ENCODE measurements at regions not wholly inside any gene's neighbourhood (a gene's known extent, or its start where the extent isn't known, plus 50 kb on each side); places are given as distances from the start of the nearest gene placed in this dataset.

DNA sequence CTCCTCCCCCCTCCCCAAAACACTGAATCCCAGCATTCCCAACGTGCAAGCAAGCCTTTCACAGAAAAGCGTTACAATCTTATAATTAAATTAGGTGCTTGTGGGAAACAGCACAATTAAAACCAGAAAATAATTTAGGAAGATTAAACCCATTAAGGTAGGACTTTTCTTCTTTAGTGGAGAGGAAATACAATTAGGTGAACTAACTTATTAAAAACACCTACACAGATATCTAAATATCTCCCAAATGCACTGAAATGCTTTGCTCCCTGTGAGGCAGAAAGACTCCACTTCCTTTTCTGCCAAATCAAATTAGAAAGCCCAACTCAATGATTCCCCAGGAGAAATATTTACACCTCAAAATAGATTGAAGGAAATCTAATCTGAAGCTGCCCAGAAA is 60.9 kb upstream of the ETS2 start:
- Mint-ChIP-seq H3K4me3 (ENCODE audit: low read depth, unreplicated experiment) (no peak overlapping the region), H3K9me3 (ENCODE audit: low read depth, unreplicated experiment) (peaks cover 7% of the 10 kb centered on the region), H3K4me1 (ENCODE audit: low read depth, unreplicated experiment) (peaks cover 10% of the 10 kb centered on the region), H3K27ac (ENCODE audit: unreplicated experiment) (no peak overlapping the region), H3K36me3 (ENCODE audit: insufficient read depth, unreplicated experiment) (no peaks in the 10 kb centered on the region), H3K27me3 (ENCODE audit: unreplicated experiment) (no peaks in the 10 kb centered on the region)
- TF ChIP-seq, protein P1, sequence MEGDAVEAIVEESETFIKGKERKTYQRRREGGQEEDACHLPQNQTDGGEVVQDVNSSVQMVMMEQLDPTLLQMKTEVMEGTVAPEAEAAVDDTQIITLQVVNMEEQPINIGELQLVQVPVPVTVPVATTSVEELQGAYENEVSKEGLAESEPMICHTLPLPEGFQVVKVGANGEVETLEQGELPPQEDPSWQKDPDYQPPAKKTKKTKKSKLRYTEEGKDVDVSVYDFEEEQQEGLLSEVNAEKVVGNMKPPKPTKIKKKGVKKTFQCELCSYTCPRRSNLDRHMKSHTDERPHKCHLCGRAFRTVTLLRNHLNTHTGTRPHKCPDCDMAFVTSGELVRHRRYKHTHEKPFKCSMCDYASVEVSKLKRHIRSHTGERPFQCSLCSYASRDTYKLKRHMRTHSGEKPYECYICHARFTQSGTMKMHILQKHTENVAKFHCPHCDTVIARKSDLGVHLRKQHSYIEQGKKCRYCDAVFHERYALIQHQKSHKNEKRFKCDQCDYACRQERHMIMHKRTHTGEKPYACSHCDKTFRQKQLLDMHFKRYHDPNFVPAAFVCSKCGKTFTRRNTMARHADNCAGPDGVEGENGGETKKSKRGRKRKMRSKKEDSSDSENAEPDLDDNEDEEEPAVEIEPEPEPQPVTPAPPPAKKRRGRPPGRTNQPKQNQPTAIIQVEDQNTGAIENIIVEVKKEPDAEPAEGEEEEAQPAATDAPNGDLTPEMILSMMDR (IDR thresholded peaks at IDR 0.05; ENCODE audit: unreplicated experiment) = no peak
- no peak for DNase-seq
- intact Hi-C loops (cut with micrococcal nuclease; ENCODE audit: unreplicated experiment) = no loop called here
- BruUV-seq (replicated peaks) = no TSS peak
- CTCF ChIA-PET = no interaction called here

DNA sequence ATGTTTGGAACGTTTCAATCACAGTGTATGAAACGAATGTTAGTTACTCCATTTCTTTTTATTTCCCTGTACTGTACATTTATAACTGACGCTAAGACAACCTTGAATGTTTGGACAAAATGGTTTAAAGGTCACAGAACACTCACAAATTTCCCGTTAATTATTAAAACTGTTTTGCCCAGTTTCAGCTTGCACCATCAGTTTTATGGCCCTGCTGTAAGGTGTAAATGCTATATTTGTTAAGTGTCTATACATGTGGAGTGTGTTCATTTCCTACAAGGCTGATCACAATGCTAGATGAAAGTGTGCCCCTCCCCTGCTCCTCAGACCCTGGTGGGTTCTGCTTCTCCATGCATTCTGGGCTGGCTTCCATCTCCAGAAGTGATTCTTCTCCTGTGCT is 57.9 kb upstream of the ETS2 start:
- intact Hi-C loops (cut with micrococcal nuclease; ENCODE audit: unreplicated experiment) = no loop called here
- peaks cover 7% of the 10 kb centered on the region for H3K9me3 Mint-ChIP-seq (ENCODE audit: low read depth, unreplicated experiment)
- no peak for DNase-seq
- no peaks in the 10 kb centered on the region for H3K27me3 Mint-ChIP-seq (ENCODE audit: unreplicated experiment)
- CTCF ChIA-PET = no interaction called here
- H3K4me3 Mint-ChIP-seq (ENCODE audit: low read depth, unreplicated experiment) = no peak overlapping the region
- no TSS peak for BruUV-seq (replicated peaks)
- TF ChIP-seq, protein P1 (IDR thresholded peaks at IDR 0.05; ENCODE audit: unreplicated experiment) = no peak
- no peak overlapping the region for H3K27ac Mint-ChIP-seq (ENCODE audit: unreplicated experiment)
- H3K36me3 Mint-ChIP-seq (ENCODE audit: insufficient read depth, unreplicated experiment) = no peaks in the 10 kb centered on the region
- no peaks in the 10 kb centered on the region for H3K4me1 Mint-ChIP-seq (ENCODE audit: low read depth, unreplicated experiment)

DNA sequence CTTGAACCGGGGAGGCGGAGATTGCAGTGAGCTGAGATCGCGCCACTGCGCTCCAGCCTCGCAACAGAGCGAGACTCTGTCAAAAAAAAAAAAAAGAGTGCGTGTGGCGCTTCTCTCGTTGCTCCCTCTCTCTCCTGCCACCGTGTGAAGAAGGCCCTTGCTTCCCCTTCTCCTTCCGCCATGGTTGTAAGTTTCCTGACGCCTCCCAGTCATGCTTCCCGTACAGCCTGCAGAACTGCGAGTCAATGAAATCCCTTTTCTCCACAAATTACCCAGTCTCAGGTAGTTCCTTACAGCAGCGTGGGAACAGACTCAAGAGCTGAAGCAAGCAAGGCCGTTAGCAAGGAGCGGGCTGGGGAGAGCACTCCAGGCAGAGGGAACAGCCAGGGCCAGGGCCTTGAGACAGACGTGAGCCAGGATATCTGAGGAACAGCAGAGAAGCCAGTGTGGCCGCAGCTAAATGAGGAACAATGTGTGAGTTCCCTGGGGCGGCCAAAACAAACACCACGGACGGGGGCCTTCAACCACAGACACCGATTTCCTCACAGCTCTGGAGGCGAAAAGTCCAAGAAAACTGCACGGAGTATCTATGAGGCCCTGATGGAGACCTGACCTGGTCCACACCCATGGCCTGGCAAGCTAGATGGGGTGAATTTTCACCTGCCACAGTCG is 54.2 kb upstream of the ETS2 start:
- CTCF ChIA-PET = interaction anchor here (1.4 kb wide), 1 partner anchor 36 kb away, joined by 4 read pairs; no protein-coding TSS in a partner anchor
- intact Hi-C loops (cut with micrococcal nuclease; ENCODE audit: unreplicated experiment) = no loop called here
- Mint-ChIP-seq H3K4me3 (ENCODE audit: low read depth, unreplicated experiment) (no peak overlapping the region), H3K36me3 (ENCODE audit: insufficient read depth, unreplicated experiment) (peaks cover 7% of the 10 kb centered on the region), H3K27ac (ENCODE audit: unreplicated experiment) (no peak overlapping the region), H3K9me3 (ENCODE audit: low read depth, unreplicated experiment) (peaks cover 2% of the 10 kb centered on the region), H3K27me3 (ENCODE audit: unreplicated experiment) (no peaks in the 10 kb centered on the region), H3K4me1 (ENCODE audit: low read depth, unreplicated experiment) (peaks cover 10% of the 10 kb centered on the region)
- TF ChIP-seq, protein P1 (IDR thresholded peaks at IDR 0.05; ENCODE audit: unreplicated experiment) = no peak
- no peak for DNase-seq
- BruUV-seq (replicated peaks) = no TSS peak

DNA sequence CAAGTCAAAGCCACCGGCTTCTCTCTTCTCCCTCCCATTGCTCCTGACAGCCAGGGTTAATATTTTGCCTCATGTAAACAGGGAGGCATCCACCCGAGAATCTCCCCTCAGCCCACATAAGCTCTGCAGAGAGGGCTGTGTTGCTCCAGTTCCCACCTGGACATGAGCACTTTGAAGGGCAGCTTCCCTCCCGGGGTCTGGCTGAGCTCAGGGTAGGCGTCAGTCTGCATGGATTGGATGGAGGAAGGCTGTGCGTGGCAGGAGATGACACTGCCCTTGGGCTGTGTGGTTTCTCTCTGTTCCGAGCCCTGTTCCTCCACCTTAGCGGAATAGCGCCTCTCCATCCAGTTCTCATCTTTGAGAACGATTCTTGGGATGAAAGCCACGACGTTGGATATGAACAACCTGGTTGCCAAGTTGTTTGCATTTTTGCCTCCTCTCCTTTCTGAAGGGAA is 53.7 kb upstream of the ETS2 start:
- Mint-ChIP-seq H3K9me3 (ENCODE audit: low read depth, unreplicated experiment) (no peaks in the 10 kb centered on the region), H3K4me3 (ENCODE audit: low read depth, unreplicated experiment) (no peak overlapping the region), H3K27me3 (ENCODE audit: unreplicated experiment) (no peaks in the 10 kb centered on the region), H3K27ac (ENCODE audit: unreplicated experiment) (no peak overlapping the region), H3K36me3 (ENCODE audit: insufficient read depth, unreplicated experiment) (peaks cover 7% of the 10 kb centered on the region), H3K4me1 (ENCODE audit: low read depth, unreplicated experiment) (peaks cover 10% of the 10 kb centered on the region)
- intact Hi-C loops (cut with micrococcal nuclease; ENCODE audit: unreplicated experiment) = no loop called here
- no TSS peak for BruUV-seq (replicated peaks)
- TF ChIP-seq, protein P1 (IDR thresholded peaks at IDR 0.05; ENCODE audit: unreplicated experiment) = no peak
- CTCF ChIA-PET = no interaction called here
- DNase-seq = no peak

Measured in Calu3 (cell line).